Forelimb muscle (tissue), 1 donor: ENCODE measurements at regions not wholly inside any gene's neighbourhood (a gene's known extent, or its start where the extent isn't known, plus 50 kb on each side); places are given as distances from the start of the nearest gene placed in this dataset.
"Not testable (repeated sequence)": the region's sequence is repeated elsewhere in the genome, so short reads cannot be mapped to it uniquely, and the experiment has no call there.

Experiments used
- DNase-seq: peaks from one replicate; pipeline ENCODE4 v3.0.0-alpha.2; 2013; ENCODE audit warnings: low read depth

GRCh38 chr4:4032364-4032763, 194.4 kb downstream of the OTOP1 start:
- DNase-seq = not testable (repeated sequence)

- not testable (repeated sequence) for DNase-seq
These were observed 193.7 kb downstream of the OTOP1 start for GRCh38 chr4:4032801-4033605.

DNA sequence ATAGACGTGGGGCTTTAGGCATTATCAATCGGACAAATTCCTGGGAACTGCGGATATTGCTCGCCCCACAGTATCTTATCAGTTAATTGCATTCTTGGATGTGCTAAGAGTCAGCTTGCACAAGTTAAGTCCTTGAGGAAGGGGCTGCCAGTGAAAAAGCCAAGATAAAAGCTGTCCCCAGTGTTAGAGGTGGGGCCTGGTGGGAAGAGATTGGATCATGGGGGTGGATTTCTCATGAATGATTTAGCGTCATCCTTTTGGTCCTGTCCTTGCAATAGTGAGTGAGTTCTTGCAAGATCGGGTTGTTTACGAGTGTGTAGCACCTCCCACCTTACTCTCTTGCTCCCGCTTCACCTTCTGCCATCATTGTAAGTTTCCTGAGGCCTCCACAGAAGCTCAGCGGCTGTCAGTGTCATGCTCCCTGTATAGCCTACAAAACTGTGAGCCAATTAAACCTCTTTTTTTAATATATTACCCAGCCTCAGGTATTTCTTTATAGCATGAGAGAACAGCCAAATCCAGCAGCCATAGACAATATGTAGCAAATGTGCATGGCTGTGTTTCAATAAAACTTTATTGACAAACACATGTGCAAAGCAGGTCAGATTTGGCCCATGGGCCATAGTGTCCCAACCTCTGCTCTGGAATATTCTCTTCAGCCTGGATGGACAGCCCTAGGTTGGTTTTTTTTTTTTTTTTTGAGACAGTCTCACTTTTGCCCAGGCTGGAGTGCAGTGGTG, 189.2 kb downstream of the OTOP1 start:
- not testable (repeated sequence) for DNase-seq

- not testable (repeated sequence) for DNase-seq
These were observed 180.9 kb downstream of the OTOP1 start for GRCh38 chr4:4045823-4046222.

DNA sequence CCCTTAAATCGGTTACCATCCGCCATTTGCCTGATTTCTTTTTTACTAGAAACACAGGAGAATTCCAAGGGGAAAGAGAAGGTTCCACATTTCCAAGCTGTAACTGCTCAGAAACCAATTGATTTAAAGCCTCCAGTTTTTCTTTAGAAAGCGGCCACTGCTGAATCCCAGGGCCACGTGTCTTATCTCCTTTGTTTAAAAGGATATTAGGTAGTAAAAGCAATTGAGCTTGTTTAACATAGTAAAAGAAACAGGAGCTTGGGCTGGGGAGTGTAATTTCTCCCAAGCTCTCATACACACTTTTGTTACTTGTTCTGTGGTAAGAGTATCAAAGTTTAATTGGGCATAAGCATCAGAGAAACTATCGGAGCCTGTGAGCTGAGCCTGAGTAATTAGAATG, 180.0 kb downstream of the OTOP1 start:
- not testable (repeated sequence) for DNase-seq

DNA sequence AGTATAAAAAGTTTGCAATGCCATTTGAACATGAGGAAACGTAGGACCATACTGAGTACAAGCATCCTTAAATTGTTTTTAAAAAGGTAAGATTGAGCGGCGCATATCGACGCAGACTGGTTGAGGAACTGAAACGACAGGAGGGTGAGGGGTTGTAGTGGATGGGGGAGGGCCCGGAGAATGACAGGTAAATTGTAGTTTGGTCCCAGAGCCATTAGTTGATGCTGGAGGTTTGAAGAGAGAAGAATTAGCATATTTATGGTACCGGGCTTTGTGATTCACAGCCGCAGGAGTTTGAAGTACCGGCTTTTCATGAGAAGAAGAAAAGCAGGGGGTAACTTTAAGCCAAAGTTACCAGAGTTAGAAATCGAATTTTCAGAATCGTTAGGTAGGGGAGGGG, 179.5 kb downstream of the OTOP1 start:
- not testable (repeated sequence) for DNase-seq

DNA sequence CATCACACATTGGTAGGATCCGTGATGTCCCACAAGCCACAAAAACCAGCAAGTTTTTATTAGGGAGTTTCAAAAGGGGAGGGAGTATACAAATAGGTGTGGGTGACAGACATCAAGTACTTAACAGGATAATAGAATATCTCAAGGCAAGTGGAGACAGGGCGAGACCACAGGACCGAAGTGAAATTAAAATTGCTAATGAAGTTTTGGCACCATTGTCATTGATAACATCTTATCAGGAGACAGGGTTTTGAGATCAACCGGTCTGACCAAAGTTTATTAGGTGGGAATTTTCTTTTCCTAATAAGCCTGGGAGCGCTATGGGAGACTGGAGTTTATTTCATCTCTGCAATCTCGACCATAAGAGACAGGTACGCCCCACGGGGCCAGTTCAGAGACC, 178.5 kb downstream of the OTOP1 start:
- DNase-seq = not testable (repeated sequence)

DNA sequence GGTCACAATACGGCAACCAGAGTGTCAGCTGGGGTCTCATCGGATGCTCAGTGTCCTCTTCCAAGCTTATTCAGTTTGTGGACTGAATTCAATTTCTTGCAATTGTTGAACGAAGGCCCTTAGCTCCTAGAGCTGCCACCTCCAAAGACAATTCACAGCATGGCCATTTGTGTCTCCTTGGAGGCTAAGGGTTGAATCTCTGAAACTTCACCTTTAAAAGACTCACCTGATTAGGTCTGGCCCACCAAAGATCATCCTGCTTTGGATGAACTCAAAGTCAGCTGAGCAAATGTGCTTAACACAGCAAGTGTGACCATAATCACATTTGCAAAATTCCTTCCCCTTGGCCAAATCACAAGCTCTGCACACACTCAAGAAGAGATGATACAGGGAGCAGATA, 175.9 kb downstream of the OTOP1 start:
- DNase-seq = not testable (repeated sequence)

DNA sequence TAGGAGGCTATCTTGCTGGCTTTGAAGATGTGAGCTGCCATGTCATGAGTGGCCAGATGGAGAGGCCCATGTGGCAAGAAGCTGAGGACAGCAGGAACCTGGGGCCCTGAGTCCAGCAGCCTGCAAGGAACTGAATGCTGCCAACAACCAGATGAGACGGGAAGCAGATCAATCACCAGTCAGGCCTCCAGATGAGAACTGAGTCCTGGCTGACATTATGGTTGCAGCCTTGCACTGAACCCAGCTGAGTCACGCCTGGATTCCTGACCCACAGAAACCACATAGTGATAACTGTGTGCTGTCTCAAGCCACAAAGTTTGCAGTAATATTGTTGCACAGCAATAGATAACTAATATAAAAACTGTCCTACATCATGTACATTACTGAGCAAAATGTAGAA, 173.8 kb downstream of the OTOP1 start:
- not testable (repeated sequence) for DNase-seq

DNA sequence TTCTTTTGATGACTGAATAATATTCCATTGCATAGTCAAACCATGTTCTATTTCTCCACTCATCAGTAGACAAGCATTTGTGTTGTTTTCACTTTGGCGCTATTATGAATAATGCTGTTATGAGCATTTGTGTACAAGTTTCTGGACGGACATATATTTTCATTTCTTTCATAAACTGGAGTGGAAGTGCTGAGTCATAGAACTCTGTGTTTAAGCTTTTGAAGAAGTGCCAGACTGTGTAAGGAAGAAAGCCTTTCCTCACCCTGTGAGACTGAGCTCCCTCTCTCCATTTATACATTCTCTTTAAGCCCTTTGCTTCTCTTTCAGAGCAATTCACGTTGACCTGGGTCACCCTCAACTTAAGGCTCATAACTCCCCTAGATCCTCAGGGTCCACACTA, 169.5 kb downstream of the OTOP1 start:
- DNase-seq = not testable (repeated sequence)

DNA sequence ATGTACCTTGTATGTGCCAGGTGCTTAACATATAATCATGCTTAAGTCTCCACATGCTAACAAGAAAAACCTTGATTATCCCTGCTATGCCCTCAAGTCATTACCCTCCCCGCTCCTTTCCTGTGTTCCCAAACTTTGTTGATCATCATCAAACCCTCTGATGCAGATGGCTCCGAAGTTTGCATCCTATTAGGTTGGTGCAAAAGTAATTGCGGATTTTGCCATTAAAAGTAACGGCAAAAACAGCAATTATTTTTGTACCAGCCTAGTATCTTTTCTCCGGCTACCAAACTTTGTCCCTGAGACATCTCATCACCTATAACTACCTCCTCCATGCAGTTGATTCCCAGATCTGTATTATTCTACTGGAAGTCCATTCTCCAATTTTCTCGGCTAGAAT, 142.6 kb downstream of the OTOP1 start:
- DNase-seq = not testable (repeated sequence)

DNA sequence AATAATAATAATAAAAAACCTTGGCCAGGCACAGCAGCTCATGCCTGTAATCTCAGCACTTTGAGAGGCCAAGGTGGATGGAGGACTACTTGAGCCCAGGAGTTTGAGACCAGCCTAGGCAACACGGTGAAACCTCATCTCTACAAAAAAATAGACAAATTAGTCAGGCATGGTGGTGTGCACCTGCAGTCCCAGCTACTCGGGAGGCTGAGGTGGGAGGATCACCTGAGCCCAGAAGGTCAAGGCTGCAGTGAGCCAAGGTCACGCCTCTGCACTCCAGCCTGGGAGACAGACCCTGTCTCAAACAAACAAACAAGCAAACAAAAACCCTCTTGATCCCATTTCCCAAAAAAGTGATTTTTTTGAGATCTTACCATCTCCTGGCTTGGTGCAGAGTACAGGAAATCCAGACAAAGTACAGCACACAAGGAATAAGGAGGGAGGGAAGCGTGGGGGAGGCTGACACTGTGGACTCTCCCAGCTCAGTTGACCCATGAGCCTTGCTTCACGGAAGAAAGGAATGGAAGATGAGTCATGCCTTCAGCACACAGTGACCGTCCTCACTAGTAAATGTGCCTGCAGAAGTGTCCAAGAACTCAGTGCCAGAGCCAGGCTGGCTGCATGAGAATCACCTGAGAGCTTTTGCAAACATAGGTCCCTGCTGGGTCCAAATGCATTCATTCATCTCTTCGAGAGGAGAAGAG, 136.9 kb downstream of the OTOP1 start:
- not testable (repeated sequence) for DNase-seq

DNA sequence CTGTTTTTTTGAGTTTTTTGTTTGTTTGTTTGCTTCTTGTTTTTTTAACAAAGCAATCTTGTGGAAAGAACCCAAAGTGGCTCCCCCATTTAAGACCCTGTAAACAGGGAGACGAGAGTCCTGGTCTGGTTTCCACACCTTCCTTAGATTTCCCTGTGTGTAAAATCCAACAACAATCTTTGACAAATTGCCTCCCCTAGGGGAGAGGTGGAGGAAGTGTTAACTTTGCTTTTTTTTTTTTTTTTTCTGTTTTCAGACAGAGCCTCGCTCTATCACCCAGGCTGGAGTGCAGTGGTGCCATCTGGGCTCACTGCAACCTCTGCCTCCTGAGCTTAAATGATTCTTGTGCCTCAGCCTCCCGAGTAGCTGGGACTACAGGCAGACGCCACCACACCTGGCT, 136.0 kb downstream of the OTOP1 start:
- not testable (repeated sequence) for DNase-seq

GRCh38 chr4:4092159-4092558, 134.6 kb downstream of the OTOP1 start:
- DNase-seq = not testable (repeated sequence)

DNA sequence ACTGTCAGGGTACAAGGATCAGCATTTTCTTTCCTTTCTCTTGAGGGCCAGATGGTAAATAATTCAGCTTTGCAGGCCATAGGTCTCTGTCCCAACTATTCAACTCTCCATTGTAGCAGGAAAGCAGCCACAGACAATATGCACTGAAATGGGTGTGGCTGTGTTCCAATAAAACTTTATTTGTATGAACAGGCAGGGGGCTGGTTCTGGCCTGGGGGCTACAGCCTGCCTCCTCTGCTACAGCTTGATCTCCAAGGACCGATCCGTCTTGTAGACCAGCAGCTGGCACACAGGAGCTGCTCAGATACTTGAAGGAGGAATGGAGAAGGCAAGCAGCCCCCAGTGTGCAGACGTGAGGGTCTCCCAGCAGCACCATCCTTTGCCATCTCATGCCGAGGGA, 127.1 kb downstream of the OTOP1 start:
- not testable (repeated sequence) for DNase-seq

DNA sequence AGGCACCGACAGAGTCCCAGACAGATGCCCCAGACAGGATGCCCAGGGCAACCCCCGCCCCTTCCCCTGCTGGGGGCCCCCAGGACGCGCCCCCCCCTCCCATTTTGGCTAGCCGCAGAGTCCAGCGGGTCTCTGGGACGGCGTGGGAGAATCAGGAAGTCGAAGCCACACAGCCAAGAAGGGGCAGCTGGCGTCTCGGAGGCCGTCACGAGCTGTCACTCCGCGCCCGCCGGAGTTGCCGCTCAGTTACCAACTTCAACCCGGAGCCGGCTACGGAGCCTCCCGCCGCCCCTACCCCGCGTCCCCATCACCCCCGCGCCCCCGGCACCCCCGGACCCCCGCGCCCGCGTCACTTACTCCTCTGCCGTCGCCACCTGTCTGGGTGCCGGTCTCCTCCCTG, 119.8 kb downstream of the OTOP1 start:
- not testable (repeated sequence) for DNase-seq

GRCh38 chr4:4107411-4108107, 119.2 kb downstream of the OTOP1 start:
- DNase-seq = not testable (repeated sequence)

DNA sequence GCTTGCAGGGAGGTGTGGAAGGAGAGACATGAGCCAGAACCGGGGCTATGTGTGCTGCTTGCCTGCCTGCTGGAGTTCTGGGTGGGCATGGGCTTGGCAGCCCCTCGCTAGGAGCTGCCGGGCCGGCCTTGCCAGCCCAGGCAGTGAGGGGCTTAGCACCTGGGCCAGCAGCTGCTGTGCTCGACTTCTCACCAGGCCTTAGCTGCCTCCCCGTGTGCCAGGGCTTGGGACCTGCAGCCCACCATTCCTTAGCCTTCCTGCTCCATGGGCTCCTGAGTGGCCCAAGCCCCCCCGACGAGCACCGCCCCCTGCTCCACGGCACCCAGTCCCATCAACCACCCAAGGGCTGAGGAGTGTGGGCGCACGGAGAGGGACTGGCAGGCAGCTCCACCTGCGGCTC, 111.3 kb downstream of the OTOP1 start:
- DNase-seq = not testable (repeated sequence)

DNA sequence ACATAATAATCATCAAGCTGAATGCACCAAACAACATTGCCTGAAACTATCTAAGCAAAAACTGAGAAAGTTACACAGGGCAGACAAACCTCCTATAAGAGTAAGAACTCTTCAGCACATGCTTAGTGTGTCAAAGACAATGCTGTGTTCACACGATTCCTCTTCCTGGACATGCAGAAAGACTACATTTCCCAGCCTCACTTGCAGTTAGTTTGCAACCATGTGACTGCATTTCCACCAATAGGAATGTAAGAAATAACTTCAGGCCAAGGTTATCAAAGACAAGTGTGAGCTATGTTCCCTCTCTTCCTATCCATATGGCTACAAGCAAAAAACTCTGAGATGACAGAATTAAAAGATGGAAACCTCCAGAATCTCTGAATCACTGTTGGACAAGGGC, 109.8 kb downstream of the OTOP1 start:
- DNase-seq = not testable (repeated sequence)

DNA sequence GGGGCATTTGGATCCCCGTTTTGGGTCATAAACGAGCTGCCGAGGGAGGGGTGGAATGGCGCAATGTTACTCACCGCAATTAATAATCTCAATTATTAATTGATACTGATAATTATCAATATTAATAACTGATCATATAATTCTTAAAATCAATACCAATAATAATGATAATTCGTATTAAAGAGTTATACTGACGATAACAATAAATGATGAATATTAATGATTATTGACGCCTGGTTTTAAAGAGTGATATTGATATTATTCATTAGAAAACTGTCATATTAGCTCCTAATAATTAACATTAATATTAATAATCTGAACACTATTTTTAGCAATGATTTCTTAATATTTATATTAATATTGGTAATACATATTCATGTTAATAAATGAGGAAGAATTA, 92.4 kb downstream of the OTOP1 start:
- DNase-seq = not testable (repeated sequence)

DNA sequence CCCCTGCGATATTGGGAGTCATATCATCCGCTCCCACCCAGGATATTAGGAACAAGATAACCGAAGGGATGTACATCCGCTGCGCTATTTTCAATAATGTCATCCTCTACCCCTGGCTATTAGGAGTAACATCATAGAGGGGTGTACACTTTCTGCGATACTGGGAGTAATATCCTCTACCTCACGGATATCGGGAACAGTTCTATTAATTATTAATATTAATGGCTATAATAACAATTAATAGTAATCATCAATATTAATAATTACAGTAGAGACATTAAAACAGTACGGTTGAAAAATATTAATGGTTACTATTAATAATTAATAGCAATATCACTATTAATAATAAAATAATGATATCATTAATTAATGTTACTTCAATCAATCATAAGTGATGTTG, 90.1 kb downstream of the OTOP1 start:
- DNase-seq = not testable (repeated sequence)
